Anterior cingulate cortex (tissue), 58 donors: ENCODE measurements at regions not wholly inside any gene's neighbourhood (a gene's known extent, or its start where the extent isn't known, plus 50 kb on each side); places are given as distances from the start of the nearest gene placed in this dataset.

Experiments
- DNase-seq, 58 donors: peaks; one replicate each; lab custom pipeline; 2025; lab: John Stamatoyannopoulos, UW

- no peak for DNase-seq
These were observed 226.8 kb upstream of the DAPK1 start for GRCh38 chr9:87270848-87271234.

- DNase-seq = no peak
These were observed 225.8 kb upstream of the DAPK1 start for GRCh38 chr9:87271696-87272477.

- no peak for DNase-seq
These were observed 222.5 kb upstream of the DAPK1 start for GRCh38 chr9:87275047-87275725.

GRCh38 chr9:87276327-87276841, 221.3 kb upstream of the DAPK1 start:
- no peak for DNase-seq

- DNase-seq = no peak
These were observed 220.8 kb upstream of the DAPK1 start for GRCh38 chr9:87276851-87277261.

GRCh38 chr9:87277346-87277745, 220.3 kb upstream of the DAPK1 start:
- no peak for DNase-seq

- DNase-seq = no peak
These were observed 218.5 kb upstream of the DAPK1 start for GRCh38 chr9:87278971-87279733.

GRCh38 chr9:87280421-87280820, 217.2 kb upstream of the DAPK1 start:
- no peak for DNase-seq

GRCh38 chr9:87282538-87282937, 215.1 kb upstream of the DAPK1 start:
- DNase-seq = no peak

- DNase-seq = no peak
These were observed 214.1 kb upstream of the DAPK1 start for GRCh38 chr9:87283585-87283984.

- DNase-seq = no peak
These were observed 212.3 kb upstream of the DAPK1 start for GRCh38 chr9:87285183-87285850.

GRCh38 chr9:87286506-87286905, 211.2 kb upstream of the DAPK1 start:
- DNase-seq = no peak

- no peak for DNase-seq
These were observed 207.2 kb upstream of the DAPK1 start for GRCh38 chr9:87290241-87291052.

- no peak for DNase-seq
These were observed 205.0 kb upstream of the DAPK1 start for GRCh38 chr9:87292449-87293191.

GRCh38 chr9:87294126-87294525, 203.5 kb upstream of the DAPK1 start:
- no peak for DNase-seq

- DNase-seq = no peak
These were observed 196.8 kb upstream of the DAPK1 start for GRCh38 chr9:87300915-87301314.

GRCh38 chr9:87301371-87301770, 196.3 kb upstream of the DAPK1 start:
- no peak for DNase-seq

- no peak for DNase-seq
These were observed 192.5 kb upstream of the DAPK1 start for GRCh38 chr9:87305151-87305550.

GRCh38 chr9:87306006-87306405, 191.7 kb upstream of the DAPK1 start:
- no peak for DNase-seq
